RKO (cell line): ENCODE measurements at regions not wholly inside any gene's neighbourhood (a gene's known extent, or its start where the extent isn't known, plus 50 kb on each side); places are given as distances from the start of the nearest gene placed in this dataset.
"Not testable (repeated sequence)": the region's sequence is repeated elsewhere in the genome, so short reads cannot be mapped to it uniquely, and the experiment has no call there.

Source experiments
- DNase-seq: peaks from one replicate; pipeline ENCODE4 v3.0.0-alpha.2; 2016; ENCODE audit warnings: low spot score

GRCh38 chr16:29182501-29182900 lies 197.6 kb downstream of the LAT start:
- no peak for DNase-seq

DNA sequence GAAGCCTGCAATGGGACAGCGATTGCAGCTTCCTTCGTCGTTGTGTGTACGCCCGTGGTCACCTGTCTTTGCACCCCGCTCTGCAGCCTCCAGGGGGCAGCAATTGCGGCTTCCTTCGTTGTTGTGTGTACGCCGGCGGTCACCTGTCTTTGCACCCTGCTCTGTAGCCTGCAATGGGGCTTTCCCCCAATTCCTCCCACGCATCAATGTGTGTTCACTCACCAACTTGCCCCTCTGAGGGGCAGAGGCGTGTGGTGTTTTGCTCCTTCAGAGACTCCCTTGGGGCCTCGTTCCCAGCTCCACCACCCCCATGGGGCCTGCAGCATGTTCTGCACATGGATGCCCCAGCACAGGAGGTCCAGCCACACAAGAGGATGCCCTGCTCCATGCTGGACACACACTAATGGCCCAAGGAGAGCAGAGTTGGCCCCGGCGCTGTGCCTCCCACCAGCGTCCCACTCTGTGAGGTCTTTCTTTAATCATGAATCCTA lies 197.1 kb downstream of the LAT start:
- not testable (repeated sequence) for DNase-seq

- not testable (repeated sequence) for DNase-seq
Observed at GRCh38 chr16:29181254-29181780, 196.5 kb downstream of the LAT start.

- DNase-seq, result not testable (repeated sequence)
Observed at GRCh38 chr16:29180206-29180600, 195.4 kb downstream of the LAT start.

DNA sequence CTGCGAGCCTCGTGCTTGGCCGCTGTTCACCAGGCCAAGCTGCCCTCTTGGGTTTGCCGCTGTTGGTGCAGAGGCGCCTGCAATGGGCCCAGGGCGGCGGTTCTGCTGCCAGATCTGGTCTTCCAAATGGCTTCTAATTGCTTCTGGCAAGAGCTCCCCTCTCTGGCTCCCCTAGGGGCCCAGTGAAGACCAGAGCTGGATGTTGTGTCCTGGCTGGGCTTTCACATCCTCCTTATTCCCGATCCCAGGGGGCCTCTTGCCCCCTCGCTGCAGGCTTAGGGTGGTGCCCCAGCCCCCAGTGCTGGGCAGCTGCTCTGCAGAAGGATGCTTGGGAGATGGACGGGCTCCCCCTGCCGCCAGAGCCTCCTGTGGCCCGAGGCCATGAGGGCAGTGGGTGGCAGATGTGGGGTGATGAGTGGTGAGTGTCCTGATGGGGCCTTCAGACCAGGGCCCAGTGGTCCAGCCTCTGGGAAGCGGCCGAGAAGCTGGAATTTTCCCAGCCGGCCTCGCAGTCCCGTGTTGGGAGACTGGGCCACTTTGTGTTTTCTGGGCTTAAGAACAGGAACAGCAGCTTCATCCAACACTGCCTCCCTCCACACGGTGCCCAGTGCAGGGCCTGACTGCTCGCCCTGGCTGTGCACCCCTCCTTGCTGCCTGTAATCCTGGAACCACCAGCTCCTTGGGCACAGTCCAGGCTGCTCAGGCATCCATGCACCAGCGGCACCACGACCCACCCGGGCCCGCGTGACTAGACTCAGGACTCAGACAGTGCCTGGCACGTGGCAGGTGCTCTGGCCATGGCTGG lies 194.8 kb downstream of the LAT start:
- not testable (repeated sequence) for DNase-seq

GRCh38 chr16:29177888-29178726 lies 193.3 kb downstream of the LAT start:
- DNase-seq, result not testable (repeated sequence)

DNA sequence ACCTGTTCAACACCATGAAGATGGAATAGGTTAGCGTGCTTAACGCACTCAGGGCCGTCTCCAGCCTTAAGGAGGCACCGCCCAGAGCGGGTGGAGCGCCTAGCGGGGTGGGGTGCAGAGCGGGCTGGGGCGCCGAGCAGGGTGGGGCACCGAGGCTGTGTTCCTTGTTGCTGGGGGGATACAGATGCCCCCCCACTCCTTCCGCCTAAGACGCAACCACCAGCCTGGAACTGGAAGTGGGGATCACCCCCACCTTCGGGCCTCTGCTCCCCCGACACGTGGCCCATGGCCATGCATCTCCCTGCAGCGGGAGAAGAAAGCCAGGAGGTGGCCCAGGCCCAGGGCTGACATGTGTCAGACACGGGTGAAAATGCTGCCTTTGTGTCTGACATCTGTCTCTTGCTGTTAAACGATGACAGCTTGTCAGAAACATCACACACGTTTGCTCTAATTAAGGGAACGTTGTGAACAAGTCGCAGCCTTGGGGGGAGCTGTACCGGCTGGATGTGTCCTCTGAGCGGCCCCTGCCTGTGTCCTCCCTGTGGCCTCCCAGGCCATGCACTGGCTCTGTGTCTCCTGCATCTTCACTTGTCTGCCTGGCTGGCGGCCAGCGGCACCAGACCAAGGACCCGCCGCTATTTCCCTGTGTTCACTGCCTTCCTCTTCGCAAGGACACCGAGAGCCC lies 192.5 kb downstream of the LAT start:
- DNase-seq, result not testable (repeated sequence)

- not testable (repeated sequence) for DNase-seq
Observed at GRCh38 chr16:29176822-29177202, 192.0 kb downstream of the LAT start.

DNA sequence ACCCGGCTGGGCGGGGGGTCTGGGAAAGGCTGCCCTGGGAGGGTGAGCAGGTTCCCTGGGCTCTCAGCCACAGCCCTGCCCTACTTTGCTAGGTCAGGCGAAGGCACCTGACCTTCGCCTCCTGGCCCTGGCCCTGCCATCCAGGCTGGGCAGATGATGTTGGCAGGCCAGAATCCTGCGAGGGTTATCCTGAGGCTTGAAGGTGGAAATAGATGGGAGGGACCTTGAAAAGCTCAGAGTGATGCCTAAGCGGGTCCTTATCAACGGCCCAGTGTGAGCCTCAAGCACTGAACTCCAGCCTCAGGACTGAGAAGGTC lies 191.3 kb downstream of the LAT start:
- not testable (repeated sequence) for DNase-seq

DNA sequence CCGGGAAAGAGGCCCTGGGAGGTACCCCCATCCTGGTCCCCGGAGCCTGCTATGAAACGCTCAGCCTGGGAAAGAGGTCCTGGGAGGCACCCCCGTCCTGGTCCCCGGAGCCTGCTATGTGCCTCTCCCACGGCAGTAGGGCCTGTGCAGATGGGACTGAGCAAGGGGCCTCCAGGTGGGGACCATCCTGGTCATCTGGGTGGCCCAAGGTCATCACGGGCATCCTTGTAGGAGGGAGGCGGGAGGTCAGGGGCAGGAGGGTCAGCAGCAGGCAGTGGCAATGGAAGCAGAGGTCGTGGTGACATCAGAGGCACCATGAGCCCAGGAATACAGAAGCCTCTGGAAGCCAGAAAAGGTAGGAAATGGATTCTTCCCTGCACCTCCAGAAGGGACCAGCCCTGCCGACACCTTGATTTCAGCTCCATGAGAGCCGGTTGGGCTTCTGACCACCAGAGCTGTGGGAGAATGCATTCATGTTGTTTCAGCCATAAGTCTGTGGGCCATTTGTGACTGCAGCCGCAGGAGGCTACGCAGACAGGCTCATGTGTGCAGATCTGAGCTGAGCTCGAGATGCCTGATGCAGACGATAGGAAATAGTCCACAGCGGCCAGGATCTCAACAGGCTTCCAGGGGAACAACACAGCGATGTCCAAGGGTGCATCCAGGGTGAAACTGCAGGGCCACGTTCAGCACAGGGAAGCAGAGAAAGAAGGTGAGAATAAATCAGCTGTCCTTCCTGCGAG lies 190.7 kb downstream of the LAT start:
- DNase-seq, result not testable (repeated sequence)

- DNase-seq, result not testable (repeated sequence)
Observed at GRCh38 chr16:29173371-29174305, 188.8 kb downstream of the LAT start.

DNA sequence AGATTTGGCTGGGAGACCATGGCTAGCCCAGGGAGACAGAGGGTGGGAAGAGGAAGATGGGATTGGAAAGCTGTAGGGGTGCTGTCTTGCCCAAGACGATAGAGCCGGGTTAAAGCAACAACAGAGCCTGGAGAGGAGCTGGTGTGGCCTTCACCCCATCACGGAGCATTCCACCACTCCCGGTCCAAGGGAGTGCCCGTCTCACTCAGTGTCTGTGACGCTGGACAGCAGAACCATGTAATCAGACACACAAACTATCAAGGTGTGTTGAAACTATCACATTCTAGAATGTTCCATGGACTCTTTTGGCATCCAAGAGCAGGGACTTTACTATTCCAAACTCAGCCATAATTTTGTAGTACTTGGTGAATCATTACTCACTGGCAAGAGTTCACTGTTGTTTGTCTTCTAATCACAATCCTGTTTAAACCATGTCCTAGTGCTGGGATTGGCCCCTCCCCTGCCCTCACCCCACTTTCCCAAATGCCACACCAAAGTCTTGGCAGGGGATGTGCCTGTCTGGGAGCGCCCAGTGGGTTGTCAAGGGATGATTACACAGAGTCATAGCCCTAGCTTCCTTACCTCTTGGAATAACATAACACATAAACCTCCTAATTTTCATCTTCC lies 187.4 kb downstream of the LAT start:
- DNase-seq, result not testable (repeated sequence)

GRCh38 chr16:29171296-29171695 lies 186.4 kb downstream of the LAT start:
- DNase-seq, result not testable (repeated sequence)

DNA sequence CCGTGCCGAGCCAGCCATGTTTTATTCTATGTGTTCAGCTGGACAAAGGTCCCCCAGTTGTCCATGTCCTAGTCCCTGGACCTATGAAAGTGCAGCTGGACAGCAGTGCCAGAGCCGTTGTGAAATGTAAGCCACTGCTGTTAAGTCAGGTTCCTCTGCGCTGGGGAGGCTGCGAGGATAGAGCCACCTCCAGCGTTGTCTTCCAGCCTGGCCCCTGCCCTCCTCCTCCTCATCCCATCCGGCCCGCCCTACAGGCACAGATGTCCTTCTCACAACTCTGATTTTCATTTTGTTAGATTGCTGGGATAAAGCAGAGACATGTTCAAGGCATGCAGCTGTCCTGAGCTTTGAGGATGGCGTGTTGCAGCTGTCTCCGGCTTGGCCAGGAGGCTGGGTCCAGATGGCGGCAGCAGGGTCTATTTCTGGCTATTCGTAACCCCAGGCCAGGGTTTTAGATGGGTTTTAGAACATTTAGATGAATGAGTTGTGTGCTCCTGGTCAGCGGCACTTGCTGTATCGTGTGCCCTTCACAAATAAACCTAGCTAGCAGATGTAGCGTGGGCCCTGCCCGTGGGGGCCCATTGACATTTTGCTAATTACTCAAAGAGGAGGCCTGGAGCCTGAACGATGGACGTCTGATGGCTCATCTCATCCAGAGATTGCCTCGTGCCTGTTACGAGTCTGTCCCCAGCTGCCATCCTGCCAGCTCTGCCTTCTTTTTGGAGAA lies 185.7 kb downstream of the LAT start:
- not testable (repeated sequence) for DNase-seq

GRCh38 chr16:29169295-29169994 lies 184.6 kb downstream of the LAT start:
- not testable (repeated sequence) for DNase-seq

DNA sequence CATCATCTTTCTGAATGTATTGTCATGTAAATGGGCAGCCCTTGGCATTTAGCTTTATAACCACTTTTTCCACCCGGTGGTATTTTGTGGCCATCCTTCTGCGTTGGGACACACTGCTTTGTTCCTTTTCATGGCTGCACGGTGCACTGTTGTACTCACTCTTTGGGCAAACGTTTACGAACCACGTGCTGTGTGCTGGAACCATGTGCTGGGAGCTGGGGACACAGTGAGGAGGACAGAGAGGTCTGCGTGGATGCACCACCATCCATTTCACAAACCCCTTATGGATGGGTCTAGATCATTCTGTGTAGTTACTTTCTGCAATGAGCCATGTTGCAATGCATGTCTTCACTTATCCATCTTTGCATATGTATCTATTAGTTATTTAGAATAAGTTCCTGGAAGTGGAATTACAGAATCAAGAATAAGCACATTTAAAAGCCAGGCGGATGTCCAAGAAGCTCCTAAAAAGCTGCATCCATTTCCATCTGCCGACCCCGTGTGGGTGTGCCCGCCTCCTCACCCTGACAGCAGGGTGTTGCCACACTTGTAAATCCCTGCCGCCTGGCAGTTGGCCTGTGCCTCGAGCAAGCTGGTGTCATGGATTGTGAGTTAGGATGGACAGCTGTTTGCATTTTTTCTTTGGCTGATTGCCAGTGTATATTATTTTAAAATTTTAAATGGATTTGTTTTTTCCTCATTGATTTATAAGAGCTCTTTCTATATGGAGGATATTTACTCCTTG lies 183.8 kb downstream of the LAT start:
- DNase-seq, result not testable (repeated sequence)

- not testable (repeated sequence) for DNase-seq
Observed at GRCh38 chr16:29164442-29165089, 179.7 kb downstream of the LAT start.
